Cardiac fibroblast (primary cell): ENCODE measurements at regions not wholly inside any gene's neighbourhood (a gene's known extent, or its start where the extent isn't known, plus 50 kb on each side); places are given as distances from the start of the nearest gene placed in this dataset.
A peak's percentile ranks its signal among the peaks of the same experiment; 100 is the strongest.

Experiments used
- DNase-seq, 2 donors: peaks; one replicate each; pipeline versions ENCODE4 v3.0.0 to v3.0.0-alpha.2; 2010; ENCODE audit warnings: low read depth in 2 of 2
- H3K4me3 ChIP-seq, 2 donors: replicated peaks in 1 of 2; 1 replicate in 1 of 2; 2 replicates in 1 of 2; pipeline ENCODE4 v1.5.1; 2011; ENCODE audit warnings: low read depth in 2 of 2, low read length in 2 of 2, mild to moderate bottlenecking in 2 of 2, moderate library complexity in 1 of 2
- TF ChIP-seq, protein P1 (sequence below): IDR thresholded peaks from one replicate; pipeline ENCODE4 v1.5.1; 2011; ENCODE audit warnings: low read depth, mild to moderate bottlenecking, low read length, inconsistent platforms

GRCh38 chr3:40876496-40876895 is 322.8 kb upstream of the CTNNB1 start:
- no peak overlapping the region for H3K4me3 ChIP-seq
- peak in 1 of 2 donors; percentile 12 for DNase-seq
- TF ChIP-seq, protein P1, sequence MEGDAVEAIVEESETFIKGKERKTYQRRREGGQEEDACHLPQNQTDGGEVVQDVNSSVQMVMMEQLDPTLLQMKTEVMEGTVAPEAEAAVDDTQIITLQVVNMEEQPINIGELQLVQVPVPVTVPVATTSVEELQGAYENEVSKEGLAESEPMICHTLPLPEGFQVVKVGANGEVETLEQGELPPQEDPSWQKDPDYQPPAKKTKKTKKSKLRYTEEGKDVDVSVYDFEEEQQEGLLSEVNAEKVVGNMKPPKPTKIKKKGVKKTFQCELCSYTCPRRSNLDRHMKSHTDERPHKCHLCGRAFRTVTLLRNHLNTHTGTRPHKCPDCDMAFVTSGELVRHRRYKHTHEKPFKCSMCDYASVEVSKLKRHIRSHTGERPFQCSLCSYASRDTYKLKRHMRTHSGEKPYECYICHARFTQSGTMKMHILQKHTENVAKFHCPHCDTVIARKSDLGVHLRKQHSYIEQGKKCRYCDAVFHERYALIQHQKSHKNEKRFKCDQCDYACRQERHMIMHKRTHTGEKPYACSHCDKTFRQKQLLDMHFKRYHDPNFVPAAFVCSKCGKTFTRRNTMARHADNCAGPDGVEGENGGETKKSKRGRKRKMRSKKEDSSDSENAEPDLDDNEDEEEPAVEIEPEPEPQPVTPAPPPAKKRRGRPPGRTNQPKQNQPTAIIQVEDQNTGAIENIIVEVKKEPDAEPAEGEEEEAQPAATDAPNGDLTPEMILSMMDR, result no peak

GRCh38 chr3:40877631-40878463 is 321.5 kb upstream of the CTNNB1 start:
- TF ChIP-seq, protein P1, result no peak
- peak; percentile 76 to 94 for DNase-seq

DNA sequence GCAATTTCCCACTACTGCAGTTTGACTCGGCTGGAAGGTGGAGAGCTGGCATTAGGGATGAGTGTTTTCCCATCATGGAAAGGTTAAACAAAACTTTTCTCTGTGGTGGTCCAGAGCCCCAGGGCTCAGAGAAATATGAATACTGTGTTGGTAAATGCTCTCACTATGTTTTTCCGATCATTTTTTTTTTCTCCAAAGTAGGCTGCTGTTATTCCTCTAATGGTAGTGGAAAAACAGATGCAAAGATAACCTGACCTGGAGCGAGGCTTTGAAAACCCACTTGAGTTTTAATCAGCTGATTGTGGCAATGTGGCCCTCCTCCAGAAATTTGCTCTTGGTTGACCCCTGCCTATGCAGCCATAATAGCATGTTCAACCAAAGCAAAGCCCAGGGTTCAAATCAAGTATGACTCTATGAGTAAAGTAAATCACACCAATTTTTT is 320.8 kb upstream of the CTNNB1 start:
- DNase-seq, result no peak
- no peak overlapping the region for H3K4me3 ChIP-seq
- TF ChIP-seq, protein P1, result no peak

More at GRCh38 chr3:40877631-40878463, 321.5 kb upstream of the CTNNB1 start:
- no peak overlapping the region for H3K4me3 ChIP-seq

DNA sequence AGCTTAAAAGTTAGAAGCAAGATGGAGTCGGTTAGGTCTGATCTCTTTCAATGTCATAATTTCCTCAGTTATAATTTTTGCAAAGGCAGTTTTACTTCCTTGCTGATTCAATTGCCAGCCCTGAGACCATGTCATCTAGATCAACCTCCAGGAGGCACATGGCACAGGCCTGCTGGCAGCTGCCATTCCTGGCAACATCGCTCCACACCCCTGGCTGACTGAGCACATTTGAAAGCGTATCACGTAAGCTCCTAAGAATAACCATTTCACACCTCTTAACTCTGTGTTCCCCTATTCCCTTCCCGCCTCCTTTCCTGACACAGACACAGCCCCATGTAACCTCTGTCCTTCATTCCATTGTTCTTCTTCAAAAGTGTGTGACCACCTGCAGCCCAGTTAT is 313.9 kb upstream of the CTNNB1 start:
- no peak overlapping the region for H3K4me3 ChIP-seq
- TF ChIP-seq, protein P1, result no peak

DNA sequence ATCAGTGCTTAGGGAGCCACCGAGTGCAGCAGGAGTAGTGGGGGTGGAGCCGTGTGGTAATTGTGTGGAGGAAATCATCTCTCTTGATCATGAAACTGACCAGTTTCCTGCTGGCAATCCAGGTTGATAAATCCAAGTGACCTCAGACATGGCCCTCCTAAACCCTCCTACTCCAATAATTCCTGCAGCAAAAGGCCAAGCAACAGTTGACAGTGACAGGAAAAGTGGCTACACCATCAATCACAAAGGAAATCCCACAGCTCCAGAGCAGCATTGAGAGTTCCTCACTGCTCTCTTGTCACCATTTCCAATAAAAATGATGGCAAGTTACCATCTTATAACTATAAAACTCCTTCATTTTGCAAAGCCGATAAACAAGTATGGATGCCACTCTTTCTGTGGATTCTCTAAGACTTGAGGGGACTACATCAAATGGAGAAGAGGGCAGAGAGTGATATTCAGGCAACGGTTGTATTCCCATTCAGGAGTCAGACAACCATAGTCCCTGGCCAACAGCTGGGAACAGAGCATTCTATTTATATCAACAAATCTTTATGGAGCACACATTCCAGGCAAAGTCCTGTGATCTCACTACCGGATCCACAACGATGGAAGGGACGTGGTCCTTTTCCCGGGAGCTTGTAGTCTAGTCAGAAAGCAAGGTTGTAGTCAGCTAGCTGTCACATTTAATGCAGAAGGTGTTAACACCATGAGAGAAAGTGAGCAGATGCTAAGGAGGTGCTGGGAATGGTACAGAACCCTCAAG is 312.5 kb upstream of the CTNNB1 start:
- TF ChIP-seq, protein P1, result no peak
- no peak overlapping the region for H3K4me3 ChIP-seq
- DNase-seq, result no peak

More for the DNA sequence above, 313.9 kb upstream of the CTNNB1 start:
- DNase-seq, result no peak

- no peak for DNase-seq
- no peak overlapping the region for H3K4me3 ChIP-seq
- TF ChIP-seq, protein P1, result no peak
These were observed 308.1 kb upstream of the CTNNB1 start for GRCh38 chr3:40891186-40891585.
